Mucosa of descending colon (tissue), 3 donors: ENCODE measurements at regions not wholly inside any gene's neighbourhood (a gene's known extent, or its start where the extent isn't known, plus 50 kb on each side); places are given as distances from the start of the nearest gene placed in this dataset.

Source experiments
- ATAC-seq: fragments of 200-7000 bp; cut with Tn5 transposase; one replicate; pipeline ENCODE4 v1.9.1; 2020; ENCODE audit warnings: mild to moderate bottlenecking, moderate library complexity
- DNase-seq, 3 donors: peaks; one replicate each; pipeline ENCODE4 v3.0.0-alpha.2; 2020
- H3K36me3 ChIP-seq: fragments of 200-600 bp; one replicate; pipeline ENCODE4 v1.8.0; 2021; ENCODE audit warnings: low read depth, mild to moderate bottlenecking
- H3K4me1 ChIP-seq: fragments of 200-600 bp; one replicate; pipeline ENCODE4 v1.8.0; 2021; ENCODE audit warnings: low read depth, mild to moderate bottlenecking
- H3K4me3 ChIP-seq: fragments of 200-600 bp; one replicate; pipeline ENCODE4 v1.8.0; 2021; ENCODE audit warnings: mild to moderate bottlenecking
- H3K9me3 ChIP-seq: fragments of 200-600 bp; one replicate; pipeline ENCODE4 v1.8.0; 2021; ENCODE audit warnings: mild to moderate bottlenecking
- CTCF ChIP-seq: fragments of 200-600 bp; IDR thresholded peaks from one replicate; pipeline ENCODE4 v1.8.0; 2022; ENCODE audit warnings: antibody characterized with exemption, mild to moderate bottlenecking
- intact Hi-C, 2 donors: fragments of 100-400 bp; cut with DNase I in 1 of 2; cut with micrococcal nuclease in 1 of 2; formaldehyde crosslinking; loops; one replicate each; pipeline versions ENCODE4 v1.11.0 to v1.11.1; 2022; cut with DNase I, micrococcal nuclease
- donor health status: DM: no; HTN: no; CAD: no; lungs with moderate emphysema.
- donor health status: DM: no; HTN: no; CAD: no.
- donor health status: DM: no; HTN: yes; CAD: no.

DNA sequence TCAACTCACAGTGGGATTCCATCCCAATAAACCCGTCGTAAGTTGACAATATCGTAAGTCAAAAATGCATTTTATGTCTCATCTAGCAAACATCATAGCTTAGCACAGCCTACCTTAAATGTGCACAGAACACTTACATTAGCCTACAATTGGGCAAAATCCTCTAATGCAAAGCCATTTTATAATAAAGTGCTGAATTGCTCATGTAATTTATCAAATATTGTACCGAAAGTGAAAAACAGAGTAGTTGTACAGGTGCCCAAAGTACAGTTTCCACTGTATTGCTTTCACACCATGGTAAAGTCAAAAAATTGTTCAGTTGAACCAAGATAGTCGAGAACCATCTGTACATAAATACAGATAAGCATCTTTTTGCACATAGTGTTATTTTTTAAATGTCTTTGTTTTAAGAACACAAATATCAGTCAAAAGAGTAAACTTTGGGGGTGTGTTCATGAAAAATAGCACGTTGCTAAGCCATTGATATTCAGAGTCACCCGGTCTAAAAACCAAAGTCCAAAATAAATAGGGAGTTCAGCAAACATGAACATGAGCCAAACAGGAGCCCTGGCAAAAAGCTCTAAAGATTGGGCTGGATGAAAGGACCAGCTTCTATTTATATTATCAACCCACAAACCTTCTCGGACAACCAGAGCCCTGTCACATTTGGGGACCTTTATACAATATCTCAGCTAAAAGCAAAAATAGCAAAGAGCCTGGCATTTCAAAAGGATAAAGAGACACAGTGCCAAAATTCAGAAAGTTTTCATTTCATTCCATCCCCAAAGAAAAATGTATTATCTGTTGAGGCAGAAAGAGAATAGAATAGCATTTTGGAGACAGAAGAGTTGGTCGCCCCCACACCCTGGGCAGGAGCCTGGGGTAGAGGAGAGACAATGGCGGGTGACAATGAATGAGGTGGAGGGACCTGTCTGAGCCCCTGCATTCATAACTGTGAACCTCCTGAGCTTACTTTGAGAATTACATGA lies 105.9 kb upstream of the SH3BP4 start:
- DNase-seq (no peak), ATAC-seq (no peak)
- no peak for TF ChIP-seq CTCF
- H3K4me3 ChIP-seq = no peak overlapping the region
- H3K9me3 ChIP-seq = no peaks in the 10 kb centered on the region
- H3K4me1 ChIP-seq = no peaks in the 10 kb centered on the region
- intact Hi-C loops = no loop called here
- H3K36me3 ChIP-seq = no peaks in the 10 kb centered on the region

DNA sequence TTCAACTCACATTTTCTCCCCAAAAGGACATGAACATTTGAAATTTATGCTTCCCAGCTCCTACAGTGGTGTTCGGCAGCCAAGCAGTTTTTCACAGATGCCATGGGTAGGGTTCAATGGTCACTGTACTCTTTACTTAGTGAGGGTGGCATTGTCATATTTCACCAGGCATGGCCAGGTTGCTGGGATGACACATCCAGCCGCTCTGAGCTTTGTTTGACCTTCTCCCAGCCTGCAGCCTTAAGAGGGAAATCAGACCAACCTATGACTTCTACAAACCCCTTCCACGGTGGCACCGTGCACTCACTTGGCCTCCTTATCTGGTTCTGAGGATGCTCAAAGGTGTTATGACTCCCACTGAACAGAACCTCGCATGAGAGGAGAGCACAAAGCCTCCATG lies 108.4 kb upstream of the SH3BP4 start:
- no peaks in the 10 kb centered on the region for H3K36me3 ChIP-seq
- no peaks in the 10 kb centered on the region for H3K9me3 ChIP-seq
- H3K4me3 ChIP-seq = no peak overlapping the region
- DNase-seq = no peak
- no peaks in the 10 kb centered on the region for H3K4me1 ChIP-seq
- intact Hi-C loops = no loop called here
- ATAC-seq = no peak
- no peak for TF ChIP-seq CTCF

GRCh38 chr2:234842753-234843152 lies 109.1 kb upstream of the SH3BP4 start:
- Histone ChIP-seq H3K9me3 (no peaks in the 10 kb centered on the region), H3K4me1 (no peaks in the 10 kb centered on the region), H3K36me3 (no peaks in the 10 kb centered on the region), H3K4me3 (no peak overlapping the region)
- ATAC-seq (no peak), DNase-seq (no peak)
- TF ChIP-seq CTCF = no peak
- intact Hi-C loops = no loop called here

- intact Hi-C loops = no loop called here
- ATAC-seq = peak; percentile 83
- no peak overlapping the region for H3K4me3 ChIP-seq
Observed at GRCh38 chr2:234841321-234842015, 110.3 kb upstream of the SH3BP4 start.

DNA sequence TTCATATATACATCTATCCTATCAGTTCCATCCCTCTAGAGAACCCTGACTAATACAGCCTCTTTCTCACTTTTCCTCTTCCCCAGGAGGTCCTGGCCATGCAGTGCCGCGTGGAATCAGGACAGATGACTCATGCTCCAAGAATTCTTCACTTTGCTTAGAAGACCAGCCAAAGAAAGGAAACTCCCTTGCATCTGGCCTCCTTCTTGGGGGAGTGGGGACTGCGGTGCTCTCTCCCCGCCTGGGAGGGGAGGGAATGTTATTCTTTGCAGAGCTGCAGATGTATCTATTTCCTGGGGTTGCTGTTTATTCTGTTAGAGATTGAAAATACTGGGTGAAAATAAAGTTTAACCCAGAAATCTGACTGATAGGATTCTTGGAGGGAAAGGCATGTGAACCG lies 111.5 kb upstream of the SH3BP4 start:
- no peaks in the 10 kb centered on the region for H3K9me3 ChIP-seq
- H3K36me3 ChIP-seq = no peaks in the 10 kb centered on the region
- DNase-seq = no peak
- TF ChIP-seq CTCF = no peak
- intact Hi-C loops = no loop called here
- no peak overlapping the region for H3K4me3 ChIP-seq
- peak; percentile 38 for ATAC-seq
- H3K4me1 ChIP-seq = no peaks in the 10 kb centered on the region

More at GRCh38 chr2:234841321-234842015, 110.3 kb upstream of the SH3BP4 start:
- Histone ChIP-seq H3K9me3 (no peaks in the 10 kb centered on the region), H3K4me1 (no peaks in the 10 kb centered on the region), H3K36me3 (no peaks in the 10 kb centered on the region)
- DNase-seq = no peak
- TF ChIP-seq CTCF = no peak
